HCT116 (cell line): ENCODE measurements at regions not wholly inside any gene's neighbourhood (a gene's known extent, or its start where the extent isn't known, plus 50 kb on each side); places are given as distances from the start of the nearest gene placed in this dataset.

Experiments
- ATAC-seq: fragments of 200-7000 bp; cut with Tn5 transposase; 2 replicates; pipeline ENCODE4 v1.9.1; 2020; ENCODE audit warnings: mild to moderate bottlenecking, moderate library complexity
- BruUV-seq: library from RNA; stranded (reverse); fragments of 400-500 nt; replicated peaks from 2 replicates; lab custom pipeline; 2021; lab: Mats Ljungman, UMichigan
- CTCF ChIA-PET: fragments of 300-600 bp; sonication (Branson Sonifier 250); formaldehyde crosslinking; loops from one replicate; lab custom pipeline; 2021; ENCODE audit warnings: antibody characterized with exemption; lab: Charles Lee
- POLR2A ChIA-PET: fragments of 300-600, 350-600 bp; sonication (Branson Sonifier 250); formaldehyde crosslinking; loops from one replicate; lab custom pipeline; 2021; ENCODE audit warnings: antibody characterized with exemption; lab: Charles Lee
- RAD21 ChIA-PET, 2 experiments: fragments of 300-600 bp; sonication (Branson Sonifier 250); formaldehyde crosslinking; loops; one replicate each; lab custom pipeline; 2023; ENCODE audit warnings: low total read pairs in 2 of 2; ENCODE audit not compliant: uncharacterized antibody in 2 of 2, unreplicated experiment in 2 of 2, low non-redundant PET in 1 of 2; lab: Charles Lee
- DNase-seq: peaks from one replicate; pipeline ENCODE4 v3.0.0-alpha.2; 2010; ENCODE audit warnings: low read depth, low spot score
- H2AFZ ChIP-seq: fragments of 200-600 bp; shearing (Covaris generic), sonication (generic); 2 replicates; pipeline ENCODE4 v1.6.1; 2017; ENCODE audit warnings: low read depth, mixed run types, mixed read lengths, antibody characterized with exemption, low read length; ENCODE audit not compliant: poor library complexity, severe bottlenecking
- H3K27ac ChIP-seq: 2 replicates; pipeline ENCODE4 v1.5.1; 2012; ENCODE audit warnings: low read depth, low read length
- H3K27me3 ChIP-seq: fragments of 200-600 bp; sonication (generic); 2 replicates; pipeline ENCODE4 v1.6.1; 2016; ENCODE audit warnings: mixed run types, low read length, mixed read lengths; ENCODE audit not compliant: insufficient read depth
- H3K36me3 ChIP-seq, 2 experiments: fragments of 200-500 bp in 1 of 2; fragments of 200-600 bp in 1 of 2; sonication (Bioruptor generic) in 1 of 2; sonication (generic) in 1 of 2; 2 replicates each; pipeline versions ENCODE4 v1.5.1 to v1.6.1; 2014 to 2016; ENCODE audit warnings: low read length in 2 of 2, inconsistent platforms in 1 of 2, mixed read lengths in 1 of 2, mixed run types in 1 of 2; ENCODE audit not compliant: insufficient read depth in 2 of 2, control insufficient read depth in 1 of 2
- H3K4me1 ChIP-seq, 2 experiments: fragments of 200-600 bp in 1 of 2; sonication (generic) in 1 of 2; 2 replicates each; pipeline versions ENCODE4 v1.5.1 to v1.6.1; 2012 to 2017; ENCODE audit warnings: low read length in 2 of 2, inconsistent platforms in 1 of 2, mild to moderate bottlenecking in 1 of 2, mixed read lengths in 1 of 2, mixed run types in 1 of 2, moderate library complexity in 1 of 2; ENCODE audit not compliant: insufficient read depth in 2 of 2, control insufficient read depth in 1 of 2
- H3K4me2 ChIP-seq: fragments of 200-600 bp; sonication (generic); 2 replicates; pipeline ENCODE4 v1.6.1; 2017; ENCODE audit warnings: mixed run types, low read length, mixed read lengths
- H3K4me3 ChIP-seq, 2 experiments: fragments of 200-600 bp in 1 of 2; sonication (generic) in 1 of 2; replicated peaks in 1 of 2; 2 replicates each; pipeline ENCODE4 v1.5.1; 2011 to 2016; ENCODE audit warnings: low read length in 2 of 2, control low read depth in 1 of 2, low read depth in 1 of 2, mild to moderate bottlenecking in 1 of 2, mixed read lengths in 1 of 2, mixed run types in 1 of 2
- H3K79me2 ChIP-seq: fragments of 200-600 bp; sonication (generic); 2 replicates; pipeline ENCODE4 v1.6.1; 2017; ENCODE audit warnings: mild to moderate bottlenecking, mixed run types, low read length, moderate library complexity, mixed read lengths; ENCODE audit not compliant: insufficient read depth
- H3K9ac ChIP-seq: fragments of 200-600 bp; sonication (generic); 2 replicates; pipeline ENCODE4 v1.6.1; 2016; ENCODE audit warnings: low read length, mixed read lengths
- H3K9me2 ChIP-seq: fragments of 200-600 bp; sonication (generic), shearing (Covaris generic); 2 replicates; pipeline ENCODE4 v1.6.1; 2017; ENCODE audit warnings: mixed run types, mild to moderate bottlenecking, moderate library complexity; ENCODE audit not compliant: insufficient read depth
- H3K9me3 ChIP-seq, 2 experiments: fragments of 200-500 bp in 1 of 2; fragments of 200-600 bp in 1 of 2; sonication (Bioruptor generic) in 1 of 2; sonication (generic) in 1 of 2; 2 replicates each; pipeline ENCODE4 v1.6.1; 2014 to 2017; ENCODE audit warnings: low read length in 2 of 2, mixed read lengths in 2 of 2, inconsistent platforms in 1 of 2, low read depth in 1 of 2, mild to moderate bottlenecking in 1 of 2, mixed run types in 1 of 2, moderate library complexity in 1 of 2; ENCODE audit not compliant: control insufficient read depth in 1 of 2, insufficient read depth in 1 of 2
- H4K20me1 ChIP-seq: fragments of 200-600 bp; sonication (generic), shearing (Covaris generic); 2 replicates; pipeline ENCODE4 v1.6.1; 2017; ENCODE audit warnings: mixed run types, mild to moderate bottlenecking, moderate library complexity; ENCODE audit not compliant: insufficient read depth
- CTCF ChIP-seq, 3 experiments: fragments of 200-600 bp in 1 of 3; sonication (generic) in 1 of 3; IDR thresholded peaks in 2 of 3; conservative IDR thresholded peaks in 1 of 3; 2 replicates each; pipeline ENCODE4 v1.5.1; 2012 to 2017; ENCODE audit warnings: low read depth in 2 of 3, low read length in 2 of 3, antibody characterized with exemption in 1 of 3, borderline replicate concordance in 1 of 3, control low read depth in 1 of 3, mild to moderate bottlenecking in 1 of 3, mixed read lengths in 1 of 3, mixed run types in 1 of 3, moderate library complexity in 1 of 3; ENCODE audit not compliant: insufficient read depth in 1 of 3
- POLR2A ChIP-seq: IDR thresholded peaks from 2 replicates; pipeline ENCODE4 v1.7.0; 2011; ENCODE audit warnings: borderline replicate concordance; ENCODE audit not compliant: insufficient read depth, insufficient read length; ENCODE audit errors: extremely low read depth
- RAD21 ChIP-seq: IDR thresholded peaks from 2 replicates; pipeline ENCODE4 v1.6.1; 2012; ENCODE audit warnings: low read depth, mild to moderate bottlenecking
- TCF7L2 ChIP-seq: IDR thresholded peaks from 2 replicates; pipeline ENCODE4 v1.7.0; 2011; ENCODE audit warnings: borderline replicate concordance, inconsistent platforms; ENCODE audit not compliant: insufficient read depth, insufficient read length; ENCODE audit errors: extremely low read depth
- intact Hi-C: fragments of 100-400 bp; cut with micrococcal nuclease; formaldehyde crosslinking; loops from 2 replicates; pipeline ENCODE4 v1.10.0; 2022

- CTCF ChIA-PET = interaction anchor here (0.7 to 2.4 kb wide), 18 partner anchors 9 to 768 kb away, joined by 3 to 19 read pairs (median 4); no protein-coding TSS in a partner anchor
- Histone ChIP-seq H3K4me1 (no peaks in the 10 kb centered on the region), H3K27ac (no peak overlapping the region), H3K36me3 (no peaks in the 10 kb centered on the region), H3K4me2 (no peak overlapping the region), H3K9ac (no peak overlapping the region), H2AFZ (no peak overlapping the region), H3K9me3 (no peaks in the 10 kb centered on the region), H3K27me3 (peaks cover 15% of the 10 kb centered on the region), H3K79me2 (no peaks in the 10 kb centered on the region), H3K4me3 (no peak overlapping the region), H3K9me2 (no peaks in the 10 kb centered on the region), H4K20me1 (no peaks in the 10 kb centered on the region)
- intact Hi-C loops = loop anchor here (1.0 to 5.0 kb wide), 2 partner anchors 188 to 254 kb away; no protein-coding TSS in a partner anchor
- ATAC-seq = peak; percentile 84
- peak; percentile 47 to 80 (median 75); a peak in 5 of 6 replicates for TF ChIP-seq CTCF (IDR thresholded peaks at IDR 0.05 in 2 of 3, conservative IDR thresholded peaks at IDR 0.05 in 1 of 3; ENCODE audit: borderline replicate concordance in 1 of 3, insufficient read depth in 1 of 3, low read depth in 2 of 3, low read length in 2 of 3)
- peak; percentile 45 for TF ChIP-seq RAD21
- TF ChIP-seq POLR2A = no peak
- no peak for TF ChIP-seq TCF7L2
- no TSS peak for BruUV-seq
- POLR2A ChIA-PET = no interaction called here
- peak; percentile 21 for DNase-seq
- RAD21 ChIA-PET = interaction anchor here in 1 of 2 experiments (0.7 to 0.9 kb wide), 3 partner anchors 33 to 1837 kb away, joined by 3 to 5 read pairs (median 4); no protein-coding TSS in a partner anchor
Measured at GRCh38 chr3:99499235-99500158, 138.9 kb upstream of the COL8A1 start.
